Upper lobe of left lung (tissue), 6 donors: ENCODE measurements at regions not wholly inside any gene's neighbourhood (a gene's known extent, or its start where the extent isn't known, plus 50 kb on each side); places are given as distances from the start of the nearest gene placed in this dataset.

Experiments used
- ATAC-seq, 2 donors: fragments of 200-7000 bp; cut with Tn5 transposase; one replicate each; pipeline ENCODE4 v1.9.1; 2022; ENCODE audit warnings: mild to moderate bottlenecking in 2 of 2, moderate library complexity in 2 of 2; ENCODE audit not compliant: low FRiP score in 2 of 2
- DNase-seq, 2 donors: peaks; one replicate each; pipeline ENCODE4 v3.0.0-alpha.2; 2019 to 2020
- H3K27ac ChIP-seq, 4 donors: fragments of 200-600 bp; sonication (generic); one replicate each; pipeline ENCODE4 v1.5.1; 2016 to 2019
- H3K27me3 ChIP-seq, 4 donors: fragments of 200-600 bp; sonication (generic); one replicate each; pipeline ENCODE4 v1.5.1; 2017 to 2019
- H3K36me3 ChIP-seq, 4 donors: fragments of 200-600 bp; sonication (generic); one replicate each; pipeline ENCODE4 v1.5.1; 2016 to 2019
- H3K4me1 ChIP-seq, 4 donors: fragments of 200-600 bp; sonication (generic); one replicate each; pipeline ENCODE4 v1.5.1; 2018 to 2019
- H3K4me3 ChIP-seq, 4 donors: fragments of 200-600 bp; sonication (generic); one replicate each; pipeline ENCODE4 v1.5.1; 2017 to 2019; ENCODE audit warnings: mild to moderate bottlenecking in 2 of 4, moderate library complexity in 1 of 4
- H3K9me3 ChIP-seq, 4 donors: fragments of 200-600 bp; sonication (generic); one replicate each; pipeline ENCODE4 v1.5.1; 2018 to 2019
- EP300 ChIP-seq, 4 donors: sonication (generic); formaldehyde crosslinking; IDR thresholded peaks; one replicate each; pipeline ENCODE4 v1.5.1; 2017; ENCODE audit warnings: antibody characterized with exemption in 4 of 4, control low read depth in 2 of 4
- POLR2A ChIP-seq, 4 donors: fragments of 450-650 bp; IDR thresholded peaks; one replicate each; pipeline ENCODE4 v1.5.1; 2016 to 2017; ENCODE audit warnings: antibody characterized with exemption in 4 of 4, mild to moderate bottlenecking in 2 of 4
- POLR2AphosphoS5 ChIP-seq, 2 donors: sonication (generic); formaldehyde crosslinking; IDR thresholded peaks; one replicate each; pipeline ENCODE4 v1.5.1; 2017; ENCODE audit warnings: antibody characterized with exemption in 2 of 2
- WGBS, 2 donors: methylation state at CpG; one replicate each; pipeline ENCODE4 v1.1.5; 2017 to 2018; 5-methylcytosine and 5-hydroxymethylcytosine counted together
- TF ChIP-seq, protein P1 (sequence below), 6 experiments: fragments of 450-650 bp in 4 of 6; fragments of 200-600 bp in 2 of 6; sonication (generic) in 2 of 6; IDR thresholded peaks; one replicate each; pipeline ENCODE4 v1.5.1; 2016 to 2019; ENCODE audit warnings: antibody characterized with exemption in 6 of 6
- donor health status: DM: no; HTN: no; CAD: no; lungs with moderate emphysema.
- donor health status: DM: no; HTN: yes; CAD: no; lungs with severe emphysema.

DNA sequence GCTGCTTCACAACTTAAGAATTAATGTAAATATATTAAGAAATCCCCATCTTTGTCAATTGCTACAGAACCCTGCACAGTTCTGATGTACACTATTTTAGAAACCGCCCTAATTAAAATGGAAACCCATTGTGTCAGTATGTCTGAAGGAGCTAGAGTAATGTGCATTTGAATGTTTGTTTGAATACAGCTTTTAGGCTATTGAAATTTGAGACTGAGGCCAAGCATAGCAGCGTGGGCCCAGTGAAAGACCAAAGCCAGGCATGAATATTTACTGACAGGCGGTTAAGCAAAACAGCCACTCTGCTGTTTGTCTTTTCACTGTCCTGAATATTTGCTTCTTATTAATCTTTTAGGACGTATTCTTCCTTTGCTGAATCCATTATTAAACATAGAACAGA, 252.3 kb downstream of the IZUMO3 start:
- no peaks in the 10 kb centered on the region for H3K27me3 ChIP-seq
- no peaks in the 10 kb centered on the region for H3K9me3 ChIP-seq
- no peak for TF ChIP-seq POLR2A (IDR thresholded peaks at IDR 0.05)
- TF ChIP-seq EP300 (IDR thresholded peaks at IDR 0.05) = no peak
- H3K4me3 ChIP-seq = no peak overlapping the region
- no peak overlapping the region for H3K27ac ChIP-seq
- WGBS, 2 donors = 49 to 52% methylated on average over 4 of the region's 4 CpGs
- H3K36me3 ChIP-seq = no peaks in the 10 kb centered on the region
- DNase-seq (no peak), ATAC-seq (no peak)
- H3K4me1 ChIP-seq = no peaks in the 10 kb centered on the region

DNA sequence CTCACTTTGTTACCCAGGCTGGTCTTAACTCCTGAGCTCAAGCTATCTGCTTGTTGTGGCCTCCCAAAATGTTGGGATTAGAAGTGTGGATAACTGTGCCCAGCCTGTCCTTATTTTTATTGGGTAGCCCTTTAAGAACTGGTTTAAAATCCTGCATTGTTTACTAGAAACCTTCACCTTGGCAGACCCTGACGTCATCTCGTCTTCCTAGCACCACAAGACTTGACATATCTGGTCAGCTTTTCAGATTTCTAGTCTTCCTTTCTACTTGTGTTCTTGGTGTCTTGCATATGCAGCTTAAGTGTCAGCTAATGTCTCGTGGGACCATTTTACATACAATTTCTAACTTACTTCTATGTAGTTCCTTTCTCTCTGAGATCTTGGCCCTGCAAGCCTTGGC, 258.9 kb downstream of the IZUMO3 start:
- Histone ChIP-seq H3K9me3 (no peaks in the 10 kb centered on the region), H3K4me1 (no peaks in the 10 kb centered on the region), H3K4me3 (no peak overlapping the region), H3K27ac (no peak overlapping the region), H3K36me3 (no peaks in the 10 kb centered on the region), H3K27me3 (no peaks in the 10 kb centered on the region)
- DNase-seq (no peak), ATAC-seq (no peak)
- TF ChIP-seq POLR2AphosphoS5 (IDR thresholded peaks at IDR 0.05) (no peak), EP300 (IDR thresholded peaks at IDR 0.05) (no peak), POLR2A (IDR thresholded peaks at IDR 0.05) (no peak)
- TF ChIP-seq, protein P1, sequence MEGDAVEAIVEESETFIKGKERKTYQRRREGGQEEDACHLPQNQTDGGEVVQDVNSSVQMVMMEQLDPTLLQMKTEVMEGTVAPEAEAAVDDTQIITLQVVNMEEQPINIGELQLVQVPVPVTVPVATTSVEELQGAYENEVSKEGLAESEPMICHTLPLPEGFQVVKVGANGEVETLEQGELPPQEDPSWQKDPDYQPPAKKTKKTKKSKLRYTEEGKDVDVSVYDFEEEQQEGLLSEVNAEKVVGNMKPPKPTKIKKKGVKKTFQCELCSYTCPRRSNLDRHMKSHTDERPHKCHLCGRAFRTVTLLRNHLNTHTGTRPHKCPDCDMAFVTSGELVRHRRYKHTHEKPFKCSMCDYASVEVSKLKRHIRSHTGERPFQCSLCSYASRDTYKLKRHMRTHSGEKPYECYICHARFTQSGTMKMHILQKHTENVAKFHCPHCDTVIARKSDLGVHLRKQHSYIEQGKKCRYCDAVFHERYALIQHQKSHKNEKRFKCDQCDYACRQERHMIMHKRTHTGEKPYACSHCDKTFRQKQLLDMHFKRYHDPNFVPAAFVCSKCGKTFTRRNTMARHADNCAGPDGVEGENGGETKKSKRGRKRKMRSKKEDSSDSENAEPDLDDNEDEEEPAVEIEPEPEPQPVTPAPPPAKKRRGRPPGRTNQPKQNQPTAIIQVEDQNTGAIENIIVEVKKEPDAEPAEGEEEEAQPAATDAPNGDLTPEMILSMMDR (IDR thresholded peaks at IDR 0.05) = no peak
- WGBS, 2 donors = 61 to 64% methylated on average over 3 of the region's 3 CpGs

DNA sequence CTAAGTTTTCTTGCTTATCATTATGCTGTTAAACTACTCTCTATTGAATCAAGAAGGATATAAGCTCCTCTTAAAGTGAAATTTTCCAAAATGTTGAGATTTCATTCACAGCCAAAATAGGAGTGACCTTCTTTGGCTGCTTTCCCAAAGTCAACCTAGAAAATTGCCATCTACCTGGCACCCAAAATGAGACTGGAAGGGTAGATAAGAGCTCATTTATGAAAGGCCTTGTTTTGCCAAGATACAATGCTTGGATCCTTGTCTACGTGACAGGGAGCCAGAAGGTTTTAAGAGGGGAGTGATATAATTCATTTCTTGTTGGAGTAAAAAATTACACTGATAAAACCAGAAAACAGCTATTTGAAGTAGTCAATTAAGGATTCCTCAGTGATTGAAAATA, 287.1 kb downstream of the IZUMO3 start:
- Histone ChIP-seq H3K4me1 (no peaks in the 10 kb centered on the region), H3K4me3 (no peak overlapping the region), H3K36me3 (no peaks in the 10 kb centered on the region), H3K27ac (no peak overlapping the region), H3K27me3 (no peaks in the 10 kb centered on the region), H3K9me3 (no peaks in the 10 kb centered on the region)
- 29 to 41% methylated on average over 1 of the region's 1 CpG for WGBS, 2 donors
- TF ChIP-seq, protein P1 (IDR thresholded peaks at IDR 0.05) = no peak
- TF ChIP-seq POLR2AphosphoS5 (IDR thresholded peaks at IDR 0.05) (no peak), POLR2A (IDR thresholded peaks at IDR 0.05) (no peak), EP300 (IDR thresholded peaks at IDR 0.05) (no peak)
- no peak for DNase-seq
- no peak for ATAC-seq

DNA sequence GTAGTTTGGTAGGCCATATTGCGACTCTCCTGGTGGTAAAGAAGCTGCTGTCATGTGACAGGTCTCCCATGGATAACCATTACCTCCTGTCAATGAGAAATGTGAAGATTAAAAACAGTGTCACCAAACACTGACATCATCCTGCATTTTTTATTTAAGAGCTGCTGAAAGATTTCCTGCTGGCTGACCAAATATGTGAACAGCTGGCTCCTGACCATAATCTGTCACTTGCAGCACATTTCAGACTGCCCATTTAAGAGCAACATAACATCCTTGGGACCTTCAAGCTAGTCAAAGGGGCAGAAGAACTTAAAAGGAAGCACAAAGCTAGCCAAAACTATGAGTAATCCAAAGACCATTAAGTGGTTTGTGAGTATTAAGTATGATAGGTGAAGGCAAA, 288.0 kb downstream of the IZUMO3 start:
- no peaks in the 10 kb centered on the region for H3K4me1 ChIP-seq
- WGBS, 2 donors = 73 to 75% methylated on average over 1 of the region's 1 CpG
- no peaks in the 10 kb centered on the region for H3K27me3 ChIP-seq
- H3K27ac ChIP-seq = no peak overlapping the region
- ATAC-seq = no peak
- DNase-seq = no peak
- H3K4me3 ChIP-seq = no peak overlapping the region
- TF ChIP-seq, protein P1 (IDR thresholded peaks at IDR 0.05) = no peak
- no peak for TF ChIP-seq POLR2A (IDR thresholded peaks at IDR 0.05)
- TF ChIP-seq EP300 (IDR thresholded peaks at IDR 0.05) = no peak
- TF ChIP-seq POLR2AphosphoS5 (IDR thresholded peaks at IDR 0.05) = no peak
- H3K9me3 ChIP-seq = peaks cover 0 to 5% (median 0%) of the 10 kb centered on the region in 4 donors
- no peaks in the 10 kb centered on the region for H3K36me3 ChIP-seq

DNA sequence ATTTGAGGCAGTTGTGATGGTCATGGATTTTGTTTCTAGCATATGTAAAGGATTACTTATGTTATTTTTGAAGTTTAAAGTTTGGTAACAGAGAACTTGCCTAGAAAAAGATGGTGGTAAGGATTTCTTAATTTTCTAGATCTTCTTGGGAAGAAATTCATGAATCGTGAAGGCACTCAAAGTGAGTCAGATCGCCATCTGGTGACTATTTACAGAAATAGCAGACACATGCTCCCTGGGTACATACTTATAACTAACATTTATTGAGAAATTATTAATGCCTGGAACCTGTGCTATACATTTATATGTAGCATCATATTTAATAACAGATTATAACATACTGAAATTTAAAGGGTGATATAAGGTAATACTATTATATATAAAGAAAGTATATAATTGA, 299.7 kb downstream of the IZUMO3 start:
- ATAC-seq (no peak), DNase-seq (no peak)
- Histone ChIP-seq H3K36me3 (no peaks in the 10 kb centered on the region), H3K9me3 (no peaks in the 10 kb centered on the region), H3K27ac (no peak overlapping the region), H3K4me1 (no peaks in the 10 kb centered on the region), H3K27me3 (no peaks in the 10 kb centered on the region), H3K4me3 (no peak overlapping the region)
- TF ChIP-seq, protein P1 (IDR thresholded peaks at IDR 0.05) = no peak
- no peak for TF ChIP-seq POLR2AphosphoS5 (IDR thresholded peaks at IDR 0.05)
- no peak for TF ChIP-seq POLR2A (IDR thresholded peaks at IDR 0.05)
- no peak for TF ChIP-seq EP300 (IDR thresholded peaks at IDR 0.05)
- whole genome bisulfite sequencing, 2 donors = 23 to 37% methylated on average over 2 of the region's 2 CpGs
